Neural cell (in vitro differentiated cells): ENCODE measurements at regions not wholly inside any gene's neighbourhood (a gene's known extent, or its start where the extent isn't known, plus 50 kb on each side); places are given as distances from the start of the nearest gene placed in this dataset.

Experiments
- EZH2 ChIP-seq: fragments of 200-600, 300-800 bp; shearing (Covaris generic), sonication (generic); IDR thresholded peaks from 2 replicates; pipeline ENCODE4 v1.6.1; 2014; ENCODE audit warnings: antibody characterized with exemption, low read length, borderline replicate concordance, mild to moderate bottlenecking; ENCODE audit not compliant: insufficient read depth, poor library complexity, severe bottlenecking
- RAD21 ChIP-seq: fragments of 450-650 bp; conservative IDR thresholded peaks from 2 replicates; pipeline ENCODE4 v1.6.1; 2014; ENCODE audit warnings: antibody characterized with exemption, mild to moderate bottlenecking, moderate library complexity
- REST ChIP-seq: IDR thresholded peaks from 2 replicates; pipeline ENCODE4 v1.6.1; 2012; ENCODE audit warnings: borderline replicate concordance
- TF ChIP-seq, protein P1 (sequence below): fragments of 450-650 bp; IDR thresholded peaks from 2 replicates; pipeline ENCODE4 v1.5.1; 2014; ENCODE audit warnings: antibody characterized with exemption, mild to moderate bottlenecking, moderate library complexity; ENCODE audit not compliant: poor library complexity, severe bottlenecking

DNA sequence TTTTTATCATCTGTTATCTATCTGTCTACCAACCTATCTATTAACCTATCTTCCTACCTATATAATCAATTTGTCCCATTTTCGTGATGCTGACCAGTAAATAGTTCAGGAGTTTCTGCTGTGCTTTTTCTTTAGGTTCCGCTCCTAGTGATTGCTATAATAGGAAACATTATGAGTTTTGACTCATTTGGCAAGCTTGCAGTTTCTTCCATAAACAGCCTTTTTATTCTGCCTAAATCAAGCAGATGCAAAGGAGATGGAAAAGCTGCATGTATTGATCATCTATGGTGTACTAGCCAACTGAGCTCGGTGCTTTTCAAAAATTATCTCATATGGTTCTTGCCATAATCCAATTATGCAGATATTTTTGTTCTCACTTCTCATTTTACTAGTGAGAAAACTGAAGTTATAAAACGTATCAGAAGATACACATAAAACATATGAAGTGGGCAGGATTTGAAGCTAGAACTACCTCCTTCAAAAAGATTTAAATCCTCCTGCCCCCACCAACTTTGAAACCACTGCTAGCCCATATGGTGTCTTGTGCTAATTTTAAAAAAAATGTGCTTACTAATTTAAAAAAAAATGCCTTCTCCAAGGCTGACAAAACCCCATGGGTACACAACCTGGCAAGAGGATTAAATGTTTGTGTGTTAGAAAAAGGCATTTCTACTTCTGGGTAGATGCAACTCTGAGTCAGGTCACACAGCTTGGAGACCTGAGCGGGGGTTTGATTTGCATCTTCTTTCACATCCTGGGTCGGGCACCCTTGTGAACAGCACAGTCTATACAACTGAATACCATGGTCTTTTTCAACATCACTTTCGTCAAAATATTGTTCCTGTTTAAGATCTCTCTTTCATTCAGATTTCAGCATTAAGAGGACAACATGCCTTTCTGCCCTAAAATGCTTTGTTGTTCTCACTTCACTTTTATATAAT is 267.0 kb downstream of the CHL1 start:
- TF ChIP-seq REST (no peak), EZH2 (no peak), RAD21 (no peak)
- TF ChIP-seq, protein P1, sequence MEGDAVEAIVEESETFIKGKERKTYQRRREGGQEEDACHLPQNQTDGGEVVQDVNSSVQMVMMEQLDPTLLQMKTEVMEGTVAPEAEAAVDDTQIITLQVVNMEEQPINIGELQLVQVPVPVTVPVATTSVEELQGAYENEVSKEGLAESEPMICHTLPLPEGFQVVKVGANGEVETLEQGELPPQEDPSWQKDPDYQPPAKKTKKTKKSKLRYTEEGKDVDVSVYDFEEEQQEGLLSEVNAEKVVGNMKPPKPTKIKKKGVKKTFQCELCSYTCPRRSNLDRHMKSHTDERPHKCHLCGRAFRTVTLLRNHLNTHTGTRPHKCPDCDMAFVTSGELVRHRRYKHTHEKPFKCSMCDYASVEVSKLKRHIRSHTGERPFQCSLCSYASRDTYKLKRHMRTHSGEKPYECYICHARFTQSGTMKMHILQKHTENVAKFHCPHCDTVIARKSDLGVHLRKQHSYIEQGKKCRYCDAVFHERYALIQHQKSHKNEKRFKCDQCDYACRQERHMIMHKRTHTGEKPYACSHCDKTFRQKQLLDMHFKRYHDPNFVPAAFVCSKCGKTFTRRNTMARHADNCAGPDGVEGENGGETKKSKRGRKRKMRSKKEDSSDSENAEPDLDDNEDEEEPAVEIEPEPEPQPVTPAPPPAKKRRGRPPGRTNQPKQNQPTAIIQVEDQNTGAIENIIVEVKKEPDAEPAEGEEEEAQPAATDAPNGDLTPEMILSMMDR, result no peak
